ENCODE measurements at regions not wholly inside any gene's neighbourhood (a gene's known extent, or its start where the extent isn't known, plus 50 kb on each side); places are given as distances from the start of the nearest gene placed in this dataset.
"Not testable (repeated sequence)": the region's sequence is repeated elsewhere in the genome, so short reads cannot be mapped to it uniquely, and the experiment has no call there.

GRCh38 chr16:51531271-51531670, 380.2 kb upstream of the SALL1 start:
- H3K36me3 Mint-ChIP-seq (ENCODE audit: low read depth) = no peaks in the 10 kb centered on the region
- no peak overlapping the region for H3K27ac Mint-ChIP-seq
- intact Hi-C loops (cut with micrococcal nuclease) = no loop called here
- no peaks in the 10 kb centered on the region for H3K9me3 Mint-ChIP-seq
- no peaks in the 10 kb centered on the region for H3K4me1 Mint-ChIP-seq (ENCODE audit: low read depth)
- no peak overlapping the region for H3K4me3 Mint-ChIP-seq
- H3K27me3 Mint-ChIP-seq = no peaks in the 10 kb centered on the region

GRCh38 chr16:51527349-51527748, 376.3 kb upstream of the SALL1 start:
- Mint-ChIP-seq H3K36me3 (ENCODE audit: low read depth) (no peaks in the 10 kb centered on the region), H3K27me3 (no peaks in the 10 kb centered on the region), H3K9me3 (no peaks in the 10 kb centered on the region), H3K4me1 (ENCODE audit: low read depth) (no peaks in the 10 kb centered on the region), H3K27ac (no peak overlapping the region), H3K4me3 (no peak overlapping the region)
- intact Hi-C loops (cut with micrococcal nuclease) = no loop called here

- H3K27ac Mint-ChIP-seq = no peak overlapping the region
- intact Hi-C loops (cut with micrococcal nuclease) = no loop called here
- no peak overlapping the region for H3K4me3 Mint-ChIP-seq
- H3K4me1 Mint-ChIP-seq (ENCODE audit: low read depth) = no peaks in the 10 kb centered on the region
- H3K9me3 Mint-ChIP-seq = no peaks in the 10 kb centered on the region
- no peaks in the 10 kb centered on the region for H3K27me3 Mint-ChIP-seq
- no peaks in the 10 kb centered on the region for H3K36me3 Mint-ChIP-seq (ENCODE audit: low read depth)
Observed at GRCh38 chr16:51526621-51527020, 375.6 kb upstream of the SALL1 start.

GRCh38 chr16:51524555-51525373, 373.7 kb upstream of the SALL1 start:
- Mint-ChIP-seq H3K4me3 (no peak overlapping the region), H3K27me3 (no peaks in the 10 kb centered on the region), H3K4me1 (ENCODE audit: low read depth) (no peaks in the 10 kb centered on the region), H3K36me3 (ENCODE audit: low read depth) (no peaks in the 10 kb centered on the region), H3K9me3 (peaks cover 3% of the 10 kb centered on the region), H3K27ac (no peak overlapping the region)
- intact Hi-C loops (cut with micrococcal nuclease) = no loop called here

GRCh38 chr16:51524070-51524469, 373.0 kb upstream of the SALL1 start:
- no peaks in the 10 kb centered on the region for H3K4me1 Mint-ChIP-seq (ENCODE audit: low read depth)
- no peaks in the 10 kb centered on the region for H3K27me3 Mint-ChIP-seq
- H3K36me3 Mint-ChIP-seq (ENCODE audit: low read depth) = no peaks in the 10 kb centered on the region
- H3K4me3 Mint-ChIP-seq = no peak overlapping the region
- intact Hi-C loops (cut with micrococcal nuclease) = no loop called here
- peaks cover 10% of the 10 kb centered on the region for H3K9me3 Mint-ChIP-seq
- H3K27ac Mint-ChIP-seq = no peak overlapping the region

- H3K4me1 Mint-ChIP-seq (ENCODE audit: low read depth) = no peaks in the 10 kb centered on the region
- no peaks in the 10 kb centered on the region for H3K27me3 Mint-ChIP-seq
- H3K9me3 Mint-ChIP-seq = peaks cover 15% of the 10 kb centered on the region
- no peaks in the 10 kb centered on the region for H3K36me3 Mint-ChIP-seq (ENCODE audit: low read depth)
- H3K4me3 Mint-ChIP-seq = no peak overlapping the region
- no peak overlapping the region for H3K27ac Mint-ChIP-seq
- intact Hi-C loops (cut with micrococcal nuclease) = no loop called here
Observed at GRCh38 chr16:51523400-51523799, 372.3 kb upstream of the SALL1 start.

- Mint-ChIP-seq H3K4me3 (no peak overlapping the region), H3K9me3 (peaks cover 20% of the 10 kb centered on the region), H3K27ac (no peak overlapping the region), H3K36me3 (ENCODE audit: low read depth) (no peaks in the 10 kb centered on the region), H3K27me3 (no peaks in the 10 kb centered on the region), H3K4me1 (ENCODE audit: low read depth) (no peaks in the 10 kb centered on the region)
- intact Hi-C loops (cut with micrococcal nuclease) = no loop called here
Observed at GRCh38 chr16:51522902-51523301, 371.8 kb upstream of the SALL1 start.

GRCh38 chr16:51516960-51517359, 365.9 kb upstream of the SALL1 start:
- H3K27ac Mint-ChIP-seq; H3K4me1 Mint-ChIP-seq (ENCODE audit: low read depth); H3K4me3 Mint-ChIP-seq; H3K36me3 Mint-ChIP-seq (ENCODE audit: low read depth); H3K27me3 Mint-ChIP-seq; intact Hi-C loops (cut with micrococcal nuclease): not testable (repeated sequence)
- peaks cover 33% of the 10 kb centered on the region for H3K9me3 Mint-ChIP-seq

- Mint-ChIP-seq H3K27ac (no peak overlapping the region), H3K36me3 (ENCODE audit: low read depth) (no peaks in the 10 kb centered on the region)
Observed at GRCh38 chr16:51510416-51510815, 359.3 kb upstream of the SALL1 start.

GRCh38 chr16:51509336-51509735, 358.3 kb upstream of the SALL1 start:
- H3K9me3 Mint-ChIP-seq = peaks cover 29% of the 10 kb centered on the region

More at GRCh38 chr16:51510416-51510815, 359.3 kb upstream of the SALL1 start:
- Mint-ChIP-seq H3K9me3 (peaks cover 29% of the 10 kb centered on the region), H3K4me3 (no peak overlapping the region), H3K4me1 (ENCODE audit: low read depth) (no peaks in the 10 kb centered on the region), H3K27me3 (no peaks in the 10 kb centered on the region)
- intact Hi-C loops (cut with micrococcal nuclease) = no loop called here

GRCh38 chr16:51508490-51509212, 357.6 kb upstream of the SALL1 start:
- H3K36me3 Mint-ChIP-seq (ENCODE audit: low read depth) = no peaks in the 10 kb centered on the region
- H3K27ac Mint-ChIP-seq = no peak overlapping the region
- no peaks in the 10 kb centered on the region for H3K27me3 Mint-ChIP-seq
- no peak overlapping the region for H3K4me3 Mint-ChIP-seq
- peaks cover 28% of the 10 kb centered on the region for H3K9me3 Mint-ChIP-seq
- intact Hi-C loops (cut with micrococcal nuclease) = no loop called here
- H3K4me1 Mint-ChIP-seq (ENCODE audit: low read depth) = no peaks in the 10 kb centered on the region

More at GRCh38 chr16:51509336-51509735, 358.3 kb upstream of the SALL1 start:
- no peaks in the 10 kb centered on the region for H3K36me3 Mint-ChIP-seq (ENCODE audit: low read depth)
- H3K4me1 Mint-ChIP-seq (ENCODE audit: low read depth) = no peaks in the 10 kb centered on the region
- no peak overlapping the region for H3K4me3 Mint-ChIP-seq
- H3K27me3 Mint-ChIP-seq = no peaks in the 10 kb centered on the region
- no peak overlapping the region for H3K27ac Mint-ChIP-seq
- intact Hi-C loops (cut with micrococcal nuclease) = no loop called here

- peaks cover 23% of the 10 kb centered on the region for H3K9me3 Mint-ChIP-seq
- no peaks in the 10 kb centered on the region for H3K27me3 Mint-ChIP-seq
- no peak overlapping the region for H3K4me3 Mint-ChIP-seq
- H3K27ac Mint-ChIP-seq = no peak overlapping the region
- no peaks in the 10 kb centered on the region for H3K4me1 Mint-ChIP-seq (ENCODE audit: low read depth)
- no peaks in the 10 kb centered on the region for H3K36me3 Mint-ChIP-seq (ENCODE audit: low read depth)
- intact Hi-C loops (cut with micrococcal nuclease) = no loop called here
Observed at GRCh38 chr16:51507286-51507685, 356.2 kb upstream of the SALL1 start.

GRCh38 chr16:51500306-51500705, 349.2 kb upstream of the SALL1 start:
- Mint-ChIP-seq H3K9me3 (no peaks in the 10 kb centered on the region), H3K27ac (no peak overlapping the region), H3K4me3 (no peak overlapping the region), H3K36me3 (ENCODE audit: low read depth) (no peaks in the 10 kb centered on the region), H3K27me3 (no peaks in the 10 kb centered on the region), H3K4me1 (ENCODE audit: low read depth) (no peaks in the 10 kb centered on the region)
- intact Hi-C loops (cut with micrococcal nuclease) = no loop called here

- intact Hi-C loops (cut with micrococcal nuclease) = no loop called here
- Mint-ChIP-seq H3K36me3 (ENCODE audit: low read depth) (no peaks in the 10 kb centered on the region), H3K4me1 (ENCODE audit: low read depth) (no peaks in the 10 kb centered on the region), H3K27ac (no peak overlapping the region), H3K27me3 (no peaks in the 10 kb centered on the region), H3K4me3 (no peak overlapping the region), H3K9me3 (no peaks in the 10 kb centered on the region)
Observed at GRCh38 chr16:51497541-51498211, 346.6 kb upstream of the SALL1 start.
